ENCODE measurements at regions not wholly inside any gene's neighbourhood (a gene's known extent, or its start where the extent isn't known, plus 50 kb on each side); places are given as distances from the start of the nearest gene placed in this dataset.

- Histone ChIP-seq H3K79me2 (replicated peaks; ENCODE audit: insufficient read depth, low read length) (peaks cover 4% of the 10 kb centered on the region), H2AFZ (ENCODE audit: low read depth, low read length) (no peak overlapping the region), H4K20me1 (ENCODE audit: insufficient read depth) (no peaks in the 10 kb centered on the region), H3F3A (ENCODE audit: insufficient read depth, low read length, poor library complexity, severe bottlenecking) (no peaks in the 10 kb centered on the region), H3K27ac (ENCODE audit: low read length) (no peak overlapping the region), H3K9me2 (ENCODE audit: insufficient read depth, low read length) (no peaks in the 10 kb centered on the region), H3K4me3 (ENCODE audit: low read length) (no peak overlapping the region), H3K9ac (ENCODE audit: low read length) (no peak overlapping the region), H3K9me3 (ENCODE audit: low read length) (no peaks in the 10 kb centered on the region), H3K36me3 (ENCODE audit: insufficient read depth, low read length) (no peaks in the 10 kb centered on the region), H3K4me2 (ENCODE audit: low read length) (no peak overlapping the region), H3K27me3 (ENCODE audit: insufficient read depth, low read depth, low read length) (no peaks in the 10 kb centered on the region)
- no peak for TF ChIP-seq REST (IDR thresholded peaks at IDR 0.05; ENCODE audit: borderline replicate concordance)
- TF ChIP-seq MXI1 (conservative IDR thresholded peaks at IDR 0.05; ENCODE audit: poor library complexity, severe bottlenecking), result no peak
- no peak for TF ChIP-seq TAF1 (IDR thresholded peaks at IDR 0.05; ENCODE audit: low read depth)
Observed at GRCh38 chr2:167340322-167340721, 452.0 kb downstream of the XIRP2 start.

- Histone ChIP-seq H2AFZ (ENCODE audit: low read depth, low read length) (no peak overlapping the region), H3K79me2 (replicated peaks; ENCODE audit: insufficient read depth, low read length) (peaks cover 4% of the 10 kb centered on the region), H3K27me3 (ENCODE audit: insufficient read depth, low read depth, low read length) (no peaks in the 10 kb centered on the region), H3F3A (ENCODE audit: insufficient read depth, low read length, poor library complexity, severe bottlenecking) (no peaks in the 10 kb centered on the region), H3K4me2 (ENCODE audit: low read length) (no peak overlapping the region), H3K27ac (ENCODE audit: low read length) (no peak overlapping the region), H3K9me3 (ENCODE audit: low read length) (no peaks in the 10 kb centered on the region), H3K9me2 (ENCODE audit: insufficient read depth, low read length) (no peaks in the 10 kb centered on the region), H3K4me3 (ENCODE audit: low read length) (no peak overlapping the region), H3K36me3 (ENCODE audit: insufficient read depth, low read length) (no peaks in the 10 kb centered on the region), H3K9ac (ENCODE audit: low read length) (no peak overlapping the region), H4K20me1 (ENCODE audit: insufficient read depth) (no peaks in the 10 kb centered on the region)
- TF ChIP-seq CTCF (IDR thresholded peaks at IDR 0.05; ENCODE audit: poor library complexity, severe bottlenecking) (no peak), TAF1 (IDR thresholded peaks at IDR 0.05; ENCODE audit: low read depth) (no peak), RAD21 (conservative IDR thresholded peaks at IDR 0.05) (no peak), EP300 (conservative IDR thresholded peaks at IDR 0.05; ENCODE audit: poor library complexity, severe bottlenecking) (no peak), REST (IDR thresholded peaks at IDR 0.05; ENCODE audit: borderline replicate concordance) (no peak), POLR2AphosphoS5 (IDR thresholded peaks at IDR 0.05) (no peak), SMC3 (conservative IDR thresholded peaks at IDR 0.05; ENCODE audit: poor library complexity) (no peak), MXI1 (conservative IDR thresholded peaks at IDR 0.05; ENCODE audit: poor library complexity, severe bottlenecking) (no peak), EZH2 (IDR thresholded peaks at IDR 0.05; ENCODE audit: borderline replicate concordance, insufficient read depth, low read length, poor library complexity, severe bottlenecking) (no peak)
Observed at GRCh38 chr2:167336213-167336612, 447.9 kb downstream of the XIRP2 start.

Data from neural cell (in vitro differentiated cells).